Kidney capillary endothelial cell (primary cell): ENCODE measurements at regions not wholly inside any gene's neighbourhood (a gene's known extent, or its start where the extent isn't known, plus 50 kb on each side); places are given as distances from the start of the nearest gene placed in this dataset.
"Not testable (repeated sequence)": the region's sequence is repeated elsewhere in the genome, so short reads cannot be mapped to it uniquely, and the experiment has no call there.

Source experiments
- DNase-seq: peaks from one replicate; pipeline ENCODE4 v3.0.0-alpha.2; 2018; ENCODE audit warnings: low spot score

DNA sequence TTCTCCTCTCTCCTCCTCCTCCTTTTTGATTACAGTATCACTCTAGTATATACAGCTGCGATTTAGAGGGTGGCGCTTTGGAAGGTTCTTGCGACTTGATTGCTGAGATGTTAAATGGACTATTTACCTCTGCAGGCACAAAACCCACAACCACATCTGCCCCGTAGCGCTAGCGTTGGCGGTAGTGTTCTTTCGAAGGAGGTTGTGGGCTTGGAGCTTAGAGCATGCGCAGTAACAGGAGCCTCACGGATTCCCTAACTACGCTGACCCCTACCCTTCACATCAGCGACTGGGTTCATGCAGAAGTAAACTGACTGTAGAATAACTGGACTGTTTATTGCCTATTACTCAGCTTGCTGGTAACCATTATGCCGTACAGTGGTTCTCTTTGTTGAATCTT, 58.0 kb downstream of the CGGBP1 start:
- no peak for DNase-seq

DNA sequence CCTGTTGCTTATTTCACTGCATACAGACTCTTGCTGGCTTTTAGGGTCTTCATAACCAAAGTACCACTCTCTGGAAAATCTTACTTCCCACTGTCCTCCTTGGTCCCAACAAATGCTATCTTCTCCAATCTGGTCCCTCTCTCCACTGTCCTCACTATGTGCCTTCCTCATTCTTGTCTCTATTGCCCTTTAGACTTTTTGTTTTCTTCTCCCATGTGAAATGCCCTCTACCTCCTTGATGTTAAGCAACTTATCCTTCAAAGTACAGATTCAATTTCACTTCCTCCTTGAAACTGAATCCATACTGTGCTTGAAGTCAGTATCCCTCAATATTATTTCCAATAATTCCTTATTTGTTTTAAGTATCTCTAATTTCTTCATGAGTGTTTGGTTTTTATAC, 60.8 kb downstream of the CGGBP1 start:
- no peak for DNase-seq

DNA sequence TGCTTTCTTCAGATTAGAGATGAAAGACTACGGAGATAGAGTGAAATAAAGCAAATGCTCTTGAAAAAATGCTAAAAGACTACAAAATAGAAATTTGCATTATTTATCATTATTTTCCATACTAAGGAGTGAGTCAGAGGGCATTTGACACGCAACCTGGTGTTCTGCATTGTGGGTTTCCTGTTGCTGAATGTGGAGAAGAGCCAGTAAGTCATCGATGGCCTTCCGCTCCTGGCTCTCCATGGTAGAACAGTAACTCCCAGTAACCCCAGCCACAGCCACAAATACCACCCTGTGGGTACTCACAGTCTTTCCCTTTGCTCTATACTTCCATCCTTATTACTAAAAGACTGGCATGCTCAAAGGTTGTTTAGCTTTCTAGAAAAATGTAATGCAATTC, 61.5 kb downstream of the CGGBP1 start:
- peak; percentile 30 for DNase-seq

DNA sequence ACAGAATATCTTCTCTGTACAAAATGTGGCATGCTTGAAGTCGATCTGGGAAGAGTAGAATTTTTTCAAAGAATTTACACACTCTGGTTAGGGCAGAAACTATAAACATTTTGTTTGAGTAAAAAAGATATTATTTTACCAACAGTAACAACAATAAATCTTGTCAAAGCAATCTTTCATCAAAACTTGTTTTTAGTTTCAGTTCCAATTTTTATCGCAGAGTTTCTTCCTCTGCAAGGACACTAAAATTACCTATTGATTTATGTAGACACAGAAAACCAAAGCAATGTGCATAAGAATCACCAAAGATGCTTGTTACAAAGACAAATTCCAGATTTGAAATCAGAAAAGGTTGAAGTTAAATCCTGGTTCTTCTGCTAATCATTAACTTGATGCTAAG, 61.9 kb downstream of the CGGBP1 start:
- DNase-seq = no peak

DNA sequence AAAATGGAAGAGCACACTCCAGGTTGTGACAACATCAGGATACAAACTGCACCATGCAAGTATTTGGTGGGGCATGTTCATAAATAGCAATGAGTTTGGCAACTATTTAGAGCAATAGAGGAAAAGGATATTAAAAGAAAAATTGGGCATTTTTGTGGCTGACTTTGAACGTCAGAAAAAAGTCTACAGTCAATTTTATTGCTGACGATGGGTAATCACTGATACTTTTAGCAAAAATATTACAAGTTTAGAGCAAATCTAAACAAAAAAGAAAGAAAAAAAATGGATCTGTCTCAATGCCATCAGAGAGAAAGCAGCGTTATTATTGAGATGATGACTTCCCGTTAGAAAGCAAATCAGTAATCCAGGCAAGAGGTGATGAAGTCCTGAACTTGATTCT, 65.2 kb downstream of the CGGBP1 start:
- DNase-seq = no peak

DNA sequence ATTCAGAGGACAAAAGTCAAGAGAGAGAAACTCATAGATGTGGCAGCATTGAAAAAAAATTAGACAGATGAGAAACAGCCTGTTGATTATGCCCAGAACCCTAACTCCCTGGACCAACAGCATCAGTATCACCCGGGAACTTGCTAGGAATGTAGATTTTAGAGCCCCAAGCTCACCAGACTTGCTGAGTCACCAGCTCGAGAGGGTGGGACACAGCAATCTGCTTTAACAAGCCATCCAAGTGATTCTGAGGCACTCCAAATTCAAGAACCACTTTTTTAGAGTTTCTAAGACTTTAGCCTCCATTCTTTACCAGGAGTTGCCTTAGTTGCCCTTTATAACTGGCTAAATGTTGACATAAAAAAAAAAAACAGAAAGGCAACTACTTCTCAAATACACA, 70.9 kb downstream of the CGGBP1 start:
- DNase-seq = no peak

DNA sequence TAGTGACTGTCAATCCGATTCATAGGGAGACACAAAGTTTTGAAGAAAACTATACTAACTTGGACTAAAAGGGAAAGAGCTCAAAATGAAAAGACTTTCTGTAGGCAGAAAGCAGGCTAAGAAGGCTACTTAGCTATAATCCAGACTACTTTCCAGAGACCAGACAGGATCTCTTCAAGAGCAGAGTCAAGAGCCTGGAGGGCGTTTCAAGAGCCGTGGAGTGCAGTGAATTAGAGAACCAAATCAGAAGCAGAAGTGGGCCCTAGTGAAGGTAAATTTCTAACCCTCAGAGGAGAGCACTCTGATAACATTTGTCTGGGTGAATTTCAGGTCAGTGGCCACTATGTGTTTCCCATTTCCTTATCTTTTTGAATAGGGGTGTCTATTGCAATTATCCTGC, 76.4 kb downstream of the CGGBP1 start:
- no peak for DNase-seq

DNA sequence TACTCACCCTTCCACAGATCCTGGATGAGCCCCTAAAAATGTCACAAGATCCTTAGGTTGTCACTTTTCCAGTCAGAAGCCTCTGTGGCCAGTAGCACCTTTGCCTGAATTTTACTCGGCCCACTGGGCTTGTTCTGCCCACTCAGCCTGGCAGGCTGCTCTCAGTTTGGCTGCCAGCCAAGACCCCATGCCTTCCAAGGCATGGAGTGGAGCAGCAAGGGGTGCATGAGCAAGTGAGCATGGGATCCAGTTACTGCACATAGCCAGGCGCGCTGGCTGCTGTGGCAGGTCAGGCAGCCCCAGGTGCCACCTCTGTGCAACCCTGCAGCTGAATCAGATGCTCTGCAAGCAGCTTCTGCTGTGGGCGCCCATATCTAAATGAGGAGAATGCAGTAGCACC, 79.3 kb downstream of the CGGBP1 start:
- DNase-seq = no peak

DNA sequence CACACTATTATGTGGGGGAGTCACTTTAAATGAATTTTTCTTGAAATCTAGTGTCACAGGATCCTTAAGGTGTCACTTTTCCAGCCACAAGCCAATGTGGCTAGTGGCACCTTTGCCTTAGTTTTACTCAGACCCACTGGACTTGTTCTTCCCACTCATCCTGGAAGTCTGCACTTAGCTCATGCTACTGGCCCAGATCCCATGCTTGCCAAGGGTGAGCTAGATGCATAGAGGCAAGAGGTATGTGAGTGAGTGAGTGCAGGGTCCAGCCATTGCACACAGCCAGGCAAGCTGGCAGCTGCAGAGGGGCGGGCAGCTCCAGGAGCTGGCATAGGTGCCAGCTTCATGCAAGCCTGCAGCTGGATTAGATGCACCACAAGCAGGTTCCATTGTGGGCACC, 81.0 kb downstream of the CGGBP1 start:
- no peak for DNase-seq

DNA sequence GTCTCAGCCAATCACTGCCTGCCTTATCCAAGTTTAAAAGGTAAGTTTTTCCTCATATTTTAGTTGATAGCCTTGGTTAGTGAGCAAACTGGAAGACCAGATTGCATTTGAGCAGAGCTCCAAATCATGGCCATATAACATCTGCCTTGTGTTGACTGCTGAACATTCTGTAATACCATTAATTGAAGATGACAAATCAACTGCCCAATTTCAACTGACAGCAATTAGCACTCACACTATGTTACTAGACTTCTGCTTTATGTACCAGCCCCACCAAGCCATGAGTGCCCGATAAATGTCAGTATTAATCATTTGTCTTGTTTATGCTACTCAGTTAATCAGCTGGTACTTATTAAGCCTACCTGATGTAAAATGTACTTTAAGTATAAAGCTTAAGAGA, 83.1 kb downstream of the CGGBP1 start:
- no peak for DNase-seq

DNA sequence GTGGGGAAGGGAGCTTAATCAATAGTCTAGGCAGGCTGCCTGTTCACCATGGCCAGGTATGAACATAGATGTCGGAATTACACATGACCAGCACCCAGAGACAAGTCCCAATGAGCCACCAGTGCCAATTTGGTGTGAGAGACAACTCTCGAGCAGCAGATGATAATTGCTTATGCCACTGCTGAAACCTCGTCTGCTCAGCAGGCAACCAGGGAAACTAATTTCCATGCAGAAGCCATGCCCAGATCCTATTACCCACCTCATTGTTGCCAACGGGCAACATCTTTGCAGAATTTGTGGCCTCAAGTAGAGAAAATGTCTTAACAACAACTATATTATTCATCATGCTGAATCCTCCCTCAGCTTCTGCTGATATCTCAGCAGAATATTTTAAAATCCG, 84.9 kb downstream of the CGGBP1 start:
- DNase-seq = no peak

DNA sequence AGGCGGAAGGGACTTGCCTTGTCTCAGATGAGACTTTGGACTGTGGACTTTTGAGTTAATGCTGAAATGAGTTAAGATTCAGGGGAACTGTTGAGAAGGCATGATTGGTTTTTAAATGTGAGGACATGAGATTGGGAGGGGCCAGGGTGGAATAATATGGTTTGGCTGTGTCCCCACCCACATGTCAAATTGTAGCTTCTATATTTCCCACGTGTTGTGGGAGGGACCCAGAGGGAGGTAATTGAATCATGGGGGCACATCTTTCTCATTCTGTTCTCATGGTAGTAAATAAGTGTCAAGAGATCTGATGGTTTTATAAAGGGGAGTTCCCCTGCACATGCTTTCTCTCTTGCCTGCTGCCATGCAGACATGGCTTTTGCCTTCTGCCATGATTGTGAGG, 89.2 kb downstream of the CGGBP1 start:
- no peak for DNase-seq

DNA sequence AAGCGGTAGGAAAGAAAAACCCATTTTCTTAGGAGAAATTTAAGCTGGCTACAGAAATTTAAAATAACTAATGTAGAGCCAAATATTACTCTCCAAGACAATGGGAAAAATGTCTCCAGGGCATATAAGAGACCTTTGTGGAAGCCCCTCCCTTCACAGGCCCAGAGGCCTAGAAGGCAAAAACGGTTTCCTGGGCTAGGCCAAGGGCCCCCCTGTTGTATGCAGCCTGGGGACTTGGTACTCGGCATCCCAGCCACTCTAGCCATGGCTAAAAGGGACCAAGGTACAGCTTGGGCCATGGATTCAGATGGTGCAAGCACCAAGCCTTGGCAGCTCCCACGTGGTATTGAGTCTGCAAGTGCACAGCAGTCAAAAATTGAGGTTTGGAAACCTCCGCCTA, 90.1 kb downstream of the CGGBP1 start:
- DNase-seq = no peak

DNA sequence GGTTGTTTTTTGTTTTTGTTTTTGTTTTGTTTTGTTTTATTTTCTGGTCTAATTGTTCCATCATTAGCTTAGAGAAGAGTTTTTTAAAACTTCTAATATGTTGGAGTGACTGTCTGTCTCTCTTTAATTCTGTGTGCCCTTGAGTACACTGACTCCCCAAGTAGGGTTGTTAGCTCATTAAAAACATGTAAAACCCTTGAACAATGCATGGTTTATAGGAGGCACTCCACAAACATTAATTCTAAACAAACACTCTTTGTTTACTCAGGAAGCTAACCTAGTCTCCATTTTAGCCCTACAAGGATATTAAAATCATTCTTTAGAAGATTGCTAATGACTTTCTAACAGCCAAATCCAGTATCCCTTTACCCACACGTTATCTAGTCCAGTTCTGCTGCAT, 100.5 kb downstream of the CGGBP1 start:
- DNase-seq = no peak

DNA sequence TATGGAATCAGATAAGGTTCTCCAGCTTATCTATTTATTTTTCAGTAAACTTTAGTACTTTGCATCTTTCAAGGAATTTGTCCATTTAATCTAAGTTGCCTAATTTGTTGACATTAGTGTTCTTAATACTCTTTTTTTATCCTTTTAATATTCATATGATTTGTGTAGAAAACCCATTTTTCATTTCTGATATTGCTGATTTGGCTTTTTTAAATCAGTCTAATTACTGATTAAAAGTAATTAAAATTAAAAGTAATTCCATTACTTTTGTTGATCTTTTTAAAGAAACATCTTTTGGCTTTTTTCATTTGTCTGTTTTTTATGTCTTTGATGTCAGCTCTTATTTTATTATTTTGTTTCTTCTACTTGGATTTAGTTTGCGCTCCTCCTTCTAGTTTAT, 101.2 kb downstream of the CGGBP1 start:
- no peak for DNase-seq

DNA sequence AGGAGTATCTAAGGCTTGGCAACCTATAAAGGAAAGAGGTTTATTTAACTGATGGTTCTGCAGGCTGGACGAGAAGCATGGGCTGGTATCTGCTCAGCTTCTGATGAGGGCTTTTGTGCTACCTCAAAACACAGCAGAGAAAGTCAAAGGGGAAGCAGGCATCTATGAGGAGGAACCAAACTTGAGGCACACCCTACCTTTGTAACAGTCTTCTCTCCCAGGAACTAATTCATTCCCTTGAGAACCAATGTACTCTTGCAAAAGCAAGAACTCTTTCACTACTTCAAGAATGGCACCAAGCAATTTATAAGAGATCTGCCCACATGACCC, 109.0 kb downstream of the CGGBP1 start:
- DNase-seq = no peak

DNA sequence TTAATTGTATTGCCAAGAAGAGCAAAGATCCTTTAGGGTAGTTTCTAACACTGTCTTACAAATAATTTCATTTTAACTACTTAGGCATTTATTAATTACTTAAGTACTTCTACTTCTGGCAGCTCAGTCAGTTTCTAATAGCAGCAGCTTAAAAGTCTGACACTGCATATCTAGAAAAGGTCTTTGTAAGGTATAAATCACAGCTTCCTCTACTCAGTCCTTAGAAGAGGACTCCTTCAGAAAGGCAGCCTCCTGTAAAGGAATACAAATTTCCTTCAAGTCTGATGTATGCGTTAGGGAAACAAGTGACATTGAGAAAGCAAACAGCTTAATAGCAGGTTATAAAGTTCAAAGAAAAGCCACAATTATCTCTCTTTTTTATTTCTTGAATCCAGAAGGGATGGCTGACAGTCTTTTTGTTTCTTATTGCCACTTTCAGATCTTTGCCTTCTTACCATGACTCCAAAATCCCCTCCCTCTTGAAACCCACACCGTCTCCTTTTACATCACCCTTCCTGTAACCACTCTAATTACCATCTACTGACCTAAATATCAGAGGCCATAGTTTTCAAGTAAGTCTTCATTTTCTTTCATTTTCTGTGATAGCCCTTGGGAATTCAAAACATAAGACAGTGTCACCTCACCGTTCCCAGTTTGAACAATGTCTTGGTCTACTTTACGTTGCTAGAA, 109.5 kb downstream of the CGGBP1 start:
- no peak for DNase-seq

DNA sequence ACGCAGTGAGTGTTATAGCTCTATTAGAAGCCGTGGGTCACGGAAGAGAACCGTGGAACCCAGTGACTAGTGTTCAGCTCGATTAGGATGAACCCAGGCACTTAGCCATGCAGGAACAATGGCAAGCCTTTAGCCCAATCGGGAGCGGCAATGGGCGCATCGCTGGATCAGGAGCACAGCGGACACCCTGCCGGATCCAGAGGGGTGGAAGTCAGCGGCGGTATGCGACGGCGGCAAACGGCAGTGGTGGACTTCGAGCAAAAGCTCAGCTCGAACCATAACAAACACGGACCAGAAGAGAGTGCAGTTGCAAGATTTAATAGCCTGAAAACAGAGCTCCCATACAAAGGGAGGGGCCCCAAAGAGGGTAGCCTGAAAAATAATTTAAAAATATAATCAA, 112.8 kb downstream of the CGGBP1 start:
- not testable (repeated sequence) for DNase-seq

DNA sequence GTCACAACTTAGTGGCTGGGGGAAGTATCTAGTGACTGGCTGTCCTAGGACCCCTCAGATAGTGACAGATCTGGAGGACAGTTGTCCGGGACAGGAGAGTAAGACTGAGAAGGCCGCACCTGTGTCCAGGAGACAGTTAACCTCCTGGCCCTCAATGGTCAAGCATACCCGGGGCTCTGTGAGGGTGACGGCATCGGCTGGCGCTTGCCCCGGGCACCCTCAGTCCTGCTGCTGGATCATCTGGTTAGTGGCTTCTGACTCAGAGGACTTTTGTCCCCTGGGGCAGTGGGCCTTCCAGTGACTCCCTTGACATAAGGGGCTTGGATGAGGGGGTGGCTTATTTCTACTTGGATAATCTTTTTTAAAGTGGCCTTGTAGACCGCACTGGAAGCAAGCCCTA, 116.5 kb downstream of the CGGBP1 start:
- not testable (repeated sequence) for DNase-seq

DNA sequence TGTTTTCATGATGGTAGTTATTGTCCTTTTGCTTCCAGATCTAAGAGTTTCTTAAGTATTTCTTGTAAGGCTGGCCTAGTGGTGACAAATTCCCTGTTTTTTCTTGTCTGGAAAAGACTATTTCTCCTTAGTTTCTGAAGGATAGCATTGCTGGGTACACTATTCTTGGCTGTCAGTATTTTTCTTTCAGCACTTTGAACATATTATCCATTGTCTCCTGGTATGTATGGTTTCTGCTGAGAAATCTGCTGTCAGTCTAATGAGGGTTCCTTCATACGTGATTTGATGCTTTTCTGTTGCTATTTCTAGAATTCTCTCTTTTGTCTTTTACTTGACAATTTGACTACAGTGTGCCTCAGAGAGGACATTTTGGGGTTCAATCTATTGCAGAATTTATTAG, 134.3 kb downstream of the CGGBP1 start:
- DNase-seq = no peak

DNA sequence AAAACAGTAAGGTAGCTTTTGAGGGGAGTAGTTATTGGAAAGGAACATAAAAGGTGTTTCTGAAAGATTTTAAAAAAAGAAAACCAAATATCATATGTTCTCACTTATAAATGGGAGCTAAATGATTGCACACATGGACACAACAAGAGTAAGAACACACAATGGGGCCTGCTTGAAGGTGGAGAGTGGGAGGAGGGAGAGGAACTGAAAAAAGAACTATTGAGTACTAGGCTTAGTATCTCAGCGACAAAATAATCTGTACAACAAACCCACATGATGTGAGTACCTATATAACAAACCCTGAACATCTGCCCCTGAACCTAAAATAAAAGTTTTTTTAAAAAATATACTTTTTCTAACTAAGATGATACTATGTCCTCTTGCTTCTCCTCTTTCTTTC, 138.3 kb downstream of the CGGBP1 start:
- no peak for DNase-seq

DNA sequence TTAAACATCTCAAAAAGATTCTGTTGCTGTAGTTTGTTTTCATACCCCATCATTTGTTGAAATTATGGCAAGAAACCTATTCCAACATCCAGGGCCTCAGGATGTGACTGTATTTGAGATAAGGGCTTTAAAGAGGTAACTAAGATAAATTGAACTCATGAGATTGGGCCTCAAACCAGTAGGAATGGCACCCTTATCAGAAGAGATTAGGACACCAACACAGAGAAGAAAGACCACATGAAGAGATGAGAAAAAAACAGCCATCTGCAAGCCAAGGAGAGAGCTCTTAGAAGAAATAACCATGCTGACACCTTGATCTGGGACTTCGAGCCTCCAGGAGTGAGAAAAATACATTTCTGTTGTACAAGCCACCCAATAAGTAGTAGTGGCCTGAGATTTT, 157.7 kb downstream of the CGGBP1 start:
- DNase-seq = no peak

DNA sequence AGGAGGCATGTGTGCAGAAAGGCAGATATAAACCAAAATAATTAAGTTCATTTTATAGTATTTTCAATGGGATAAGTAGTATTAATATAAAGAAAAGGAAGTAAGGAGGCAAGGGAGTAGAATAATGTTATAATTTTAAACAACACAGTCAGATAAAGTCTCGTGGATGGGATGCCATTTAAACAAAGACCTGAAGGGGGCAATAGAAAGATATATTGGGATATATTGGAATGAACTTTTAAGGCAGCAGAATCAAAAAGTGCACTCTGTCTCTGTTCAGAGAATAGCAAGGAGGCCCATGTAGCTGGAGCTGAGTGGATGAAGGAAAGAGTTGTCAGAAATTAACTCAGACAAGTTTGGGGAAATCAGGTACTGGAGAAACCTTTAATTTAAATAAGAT, 158.7 kb downstream of the CGGBP1 start:
- peak; percentile 2 for DNase-seq

DNA sequence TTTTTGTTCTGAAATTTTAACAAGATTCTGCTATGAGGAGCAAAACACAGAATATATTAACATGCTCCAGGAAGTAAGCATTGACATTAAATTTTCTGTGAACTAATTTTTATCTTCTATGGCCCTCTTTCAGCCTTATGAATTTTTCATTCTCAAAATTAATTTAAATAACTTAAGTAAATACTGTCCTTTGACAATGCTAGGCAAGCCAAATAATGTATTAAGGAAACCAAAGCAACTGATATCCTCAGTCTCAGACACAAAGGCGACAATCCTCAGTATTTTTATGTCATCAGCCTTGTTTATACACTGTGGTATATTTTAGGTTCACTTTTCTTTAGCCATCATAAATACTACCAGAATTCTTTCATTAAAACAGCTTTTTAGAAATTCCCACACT, 159.8 kb downstream of the CGGBP1 start:
- no peak for DNase-seq

DNA sequence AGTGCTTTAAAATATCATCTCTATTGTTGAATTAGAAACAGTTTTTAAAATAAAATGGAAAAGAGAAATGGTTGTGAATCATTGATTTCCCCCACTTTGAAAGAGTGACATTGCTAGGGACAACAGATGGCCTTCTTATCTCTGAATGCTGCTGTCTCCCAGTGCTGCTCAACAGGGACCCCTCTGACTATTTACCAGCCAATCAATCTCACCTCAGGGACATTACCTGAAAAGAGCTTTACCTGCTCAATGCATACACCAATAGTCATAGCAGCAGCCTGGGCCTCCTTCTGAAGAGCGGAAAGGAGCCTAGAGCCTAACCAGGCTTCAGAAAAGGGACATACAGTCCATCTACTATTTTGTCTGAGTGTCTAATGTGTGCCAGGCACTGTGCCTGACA, 162.8 kb downstream of the CGGBP1 start:
- no peak for DNase-seq
